Glutamatergic neuron (in vitro differentiated cells): ENCODE measurements at regions not wholly inside any gene's neighbourhood (a gene's known extent, or its start where the extent isn't known, plus 50 kb on each side); places are given as distances from the start of the nearest gene placed in this dataset.

Source experiments
- DNase-seq: peaks from one replicate; pipeline ENCODE4 v3.0.0; 2022
- H3K27ac Mint-ChIP-seq: one replicate; pipeline ENCODE4 v1.8.0; 2020; ENCODE audit warnings: mild to moderate bottlenecking, mixed read lengths, inconsistent platforms; ENCODE audit not compliant: unreplicated experiment
- H3K27me3 Mint-ChIP-seq: one replicate; pipeline ENCODE4 v1.8.0; 2020; ENCODE audit warnings: mild to moderate bottlenecking, moderate library complexity, mixed read lengths, inconsistent platforms; ENCODE audit not compliant: unreplicated experiment
- H3K36me3 Mint-ChIP-seq: one replicate; pipeline ENCODE4 v1.8.0; 2020; ENCODE audit warnings: mild to moderate bottlenecking, mixed read lengths, inconsistent platforms; ENCODE audit not compliant: unreplicated experiment
- H3K4me1 Mint-ChIP-seq: one replicate; pipeline ENCODE4 v1.8.0; 2020; ENCODE audit warnings: mild to moderate bottlenecking, low read depth, mixed read lengths, inconsistent platforms; ENCODE audit not compliant: unreplicated experiment
- H3K4me3 Mint-ChIP-seq: one replicate; pipeline ENCODE4 v1.8.0; 2020; ENCODE audit warnings: mild to moderate bottlenecking, mixed read lengths, inconsistent platforms; ENCODE audit not compliant: unreplicated experiment
- H3K9me3 Mint-ChIP-seq: one replicate; pipeline ENCODE4 v1.8.0; 2020; ENCODE audit warnings: mild to moderate bottlenecking, moderate library complexity, mixed read lengths, inconsistent platforms; ENCODE audit not compliant: unreplicated experiment
- CTCF ChIP-seq: fragments of 200-600 bp; sonication (generic); IDR thresholded peaks from one replicate; pipeline ENCODE4 v1.5.0; 2021; ENCODE audit not compliant: partially characterized antibody, unreplicated experiment

- H3K4me1 Mint-ChIP-seq: no peaks in the 10 kb centered on the region
- H3K9me3 Mint-ChIP-seq: no peaks in the 10 kb centered on the region
- H3K4me3 Mint-ChIP-seq: no peak overlapping the region
- TF ChIP-seq CTCF: no peak
- DNase-seq: no peak
- no peaks in the 10 kb centered on the region for H3K27me3 Mint-ChIP-seq
- peaks cover 3% of the 10 kb centered on the region for H3K36me3 Mint-ChIP-seq
- no peak overlapping the region for H3K27ac Mint-ChIP-seq
Observed at GRCh38 chr2:34552337-34552736, 953.2 kb upstream of the FAM98A start.

- Mint-ChIP-seq H3K27me3 (peaks cover 2% of the 10 kb centered on the region), H3K27ac (no peak overlapping the region), H3K4me1 (peaks cover 5% of the 10 kb centered on the region), H3K36me3 (peaks cover 7% of the 10 kb centered on the region), H3K4me3 (no peak overlapping the region), H3K9me3 (no peaks in the 10 kb centered on the region)
- no peak for DNase-seq
- no peak for TF ChIP-seq CTCF
Observed at GRCh38 chr2:34549710-34550345, 950.7 kb upstream of the FAM98A start.

- peaks cover 2% of the 10 kb centered on the region for H3K27me3 Mint-ChIP-seq
- DNase-seq: no peak
- H3K4me3 Mint-ChIP-seq: no peak overlapping the region
- no peak for TF ChIP-seq CTCF
- no peaks in the 10 kb centered on the region for H3K9me3 Mint-ChIP-seq
- no peak overlapping the region for H3K27ac Mint-ChIP-seq
- peaks cover 5% of the 10 kb centered on the region for H3K4me1 Mint-ChIP-seq
- peaks cover 7% of the 10 kb centered on the region for H3K36me3 Mint-ChIP-seq
Observed at GRCh38 chr2:34547900-34548299, 948.8 kb upstream of the FAM98A start.

GRCh38 chr2:34547340-34547739 is 948.2 kb upstream of the FAM98A start:
- peak; percentile 15 for TF ChIP-seq CTCF
- no peaks in the 10 kb centered on the region for H3K9me3 Mint-ChIP-seq
- H3K4me3 Mint-ChIP-seq: no peak overlapping the region
- peaks cover 2% of the 10 kb centered on the region for H3K27me3 Mint-ChIP-seq
- DNase-seq: no peak
- H3K4me1 Mint-ChIP-seq: peaks cover 5% of the 10 kb centered on the region
- H3K27ac Mint-ChIP-seq: no peak overlapping the region
- peaks cover 7% of the 10 kb centered on the region for H3K36me3 Mint-ChIP-seq

GRCh38 chr2:34545486-34546136 is 946.5 kb upstream of the FAM98A start:
- TF ChIP-seq CTCF: no peak
- Mint-ChIP-seq H3K27me3 (peaks cover 2% of the 10 kb centered on the region), H3K27ac (peak overlapping the region; percentile 48), H3K9me3 (no peaks in the 10 kb centered on the region), H3K36me3 (peaks cover 7% of the 10 kb centered on the region), H3K4me3 (no peak overlapping the region), H3K4me1 (peaks cover 5% of the 10 kb centered on the region)
- DNase-seq: peak; percentile 27
